ENCODE measurements at regions not wholly inside any gene's neighbourhood (a gene's known extent, or its start where the extent isn't known, plus 50 kb on each side); places are given as distances from the start of the nearest gene placed in this dataset.

- TF ChIP-seq, protein P1, sequence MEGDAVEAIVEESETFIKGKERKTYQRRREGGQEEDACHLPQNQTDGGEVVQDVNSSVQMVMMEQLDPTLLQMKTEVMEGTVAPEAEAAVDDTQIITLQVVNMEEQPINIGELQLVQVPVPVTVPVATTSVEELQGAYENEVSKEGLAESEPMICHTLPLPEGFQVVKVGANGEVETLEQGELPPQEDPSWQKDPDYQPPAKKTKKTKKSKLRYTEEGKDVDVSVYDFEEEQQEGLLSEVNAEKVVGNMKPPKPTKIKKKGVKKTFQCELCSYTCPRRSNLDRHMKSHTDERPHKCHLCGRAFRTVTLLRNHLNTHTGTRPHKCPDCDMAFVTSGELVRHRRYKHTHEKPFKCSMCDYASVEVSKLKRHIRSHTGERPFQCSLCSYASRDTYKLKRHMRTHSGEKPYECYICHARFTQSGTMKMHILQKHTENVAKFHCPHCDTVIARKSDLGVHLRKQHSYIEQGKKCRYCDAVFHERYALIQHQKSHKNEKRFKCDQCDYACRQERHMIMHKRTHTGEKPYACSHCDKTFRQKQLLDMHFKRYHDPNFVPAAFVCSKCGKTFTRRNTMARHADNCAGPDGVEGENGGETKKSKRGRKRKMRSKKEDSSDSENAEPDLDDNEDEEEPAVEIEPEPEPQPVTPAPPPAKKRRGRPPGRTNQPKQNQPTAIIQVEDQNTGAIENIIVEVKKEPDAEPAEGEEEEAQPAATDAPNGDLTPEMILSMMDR (conservative IDR thresholded peaks at IDR 0.05 in 1 of 2, IDR thresholded peaks at IDR 0.05 in 1 of 2; ENCODE audit: low read depth in 1 of 2, low read length in 2 of 2): no peak
- no peak for TF ChIP-seq EZH2 (IDR thresholded peaks at IDR 0.05; ENCODE audit: low read length, missing control alignments)
Measured at GRCh38 chr3:44018926-44019325, 222.8 kb upstream of the TOPAZ1 start.

Data from fibroblast of lung (primary cell).